Neural cell (in vitro differentiated cells): ENCODE measurements at regions not wholly inside any gene's neighbourhood (a gene's known extent, or its start where the extent isn't known, plus 50 kb on each side); places are given as distances from the start of the nearest gene placed in this dataset.

ENCODE experiments used
- H2AFZ ChIP-seq: fragments of 200-600, 300-800 bp; sonication (generic), shearing (Covaris generic); 2 replicates; pipeline ENCODE4 v1.6.0; 2014; ENCODE audit warnings: low read depth, mild to moderate bottlenecking, antibody characterized with exemption, low read length, moderate library complexity
- H3F3A ChIP-seq: fragments of 200-600 bp; shearing (Covaris generic); 2 replicates; pipeline ENCODE4 v1.6.1; 2016; ENCODE audit warnings: mild to moderate bottlenecking, moderate library complexity, mixed read lengths, antibody characterized with exemption, low read length; ENCODE audit not compliant: insufficient read depth, poor library complexity, severe bottlenecking
- H3K27ac ChIP-seq: fragments of 200-600, 300-800 bp; sonication (generic), shearing (Covaris generic); 2 replicates; pipeline ENCODE4 v1.5.1; 2014; ENCODE audit warnings: mild to moderate bottlenecking, low read length, moderate library complexity
- H3K27me3 ChIP-seq: fragments of 300-800, 200-600 bp; sonication (generic), shearing (Covaris generic); 2 replicates; pipeline ENCODE4 v1.6.0; 2014; ENCODE audit warnings: mild to moderate bottlenecking, low read depth, low read length, moderate library complexity; ENCODE audit not compliant: insufficient read depth
- H3K36me3 ChIP-seq: fragments of 300-800, 200-600 bp; sonication (generic), shearing (Covaris generic); 2 replicates; pipeline ENCODE4 v1.5.1; 2014; ENCODE audit warnings: mild to moderate bottlenecking, antibody characterized with exemption, low read length, moderate library complexity; ENCODE audit not compliant: insufficient read depth
- H3K4me2 ChIP-seq: fragments of 300-800, 200-600 bp; sonication (generic), shearing (Covaris generic); 2 replicates; pipeline ENCODE4 v1.6.0; 2014; ENCODE audit warnings: mild to moderate bottlenecking, low read length
- H3K4me3 ChIP-seq: fragments of 300-800, 200-600 bp; sonication (generic), shearing (Covaris generic); 2 replicates; pipeline ENCODE4 v1.5.1; 2014; ENCODE audit warnings: mild to moderate bottlenecking, low read length, moderate library complexity
- H3K79me2 ChIP-seq: fragments of 200-600 bp; shearing (Covaris generic); replicated peaks from 2 replicates; pipeline ENCODE4 v1.6.0; 2014; ENCODE audit warnings: mild to moderate bottlenecking, low read length, moderate library complexity; ENCODE audit not compliant: insufficient read depth
- H3K9ac ChIP-seq: fragments of 300-800, 200-600 bp; sonication (generic), shearing (Covaris generic); 2 replicates; pipeline ENCODE4 v1.6.1; 2016; ENCODE audit warnings: mild to moderate bottlenecking, low read length, mixed read lengths
- H3K9me2 ChIP-seq: fragments of 200-600 bp; shearing (Covaris generic); 2 replicates; pipeline ENCODE4 v1.6.1; 2016; ENCODE audit warnings: mild to moderate bottlenecking, low read length, mixed read lengths; ENCODE audit not compliant: insufficient read depth
- H3K9me3 ChIP-seq: fragments of 200-600, 300-800 bp; sonication (generic), shearing (Covaris generic); 2 replicates; pipeline ENCODE4 v1.6.1; 2016; ENCODE audit warnings: mild to moderate bottlenecking, mixed run types, low read length, moderate library complexity, mixed read lengths
- H4K20me1 ChIP-seq: fragments of 200-600 bp; shearing (Covaris generic); 2 replicates; pipeline ENCODE4 v1.6.1; 2016; ENCODE audit warnings: mild to moderate bottlenecking, mixed run types; ENCODE audit not compliant: insufficient read depth
- EP300 ChIP-seq: fragments of 450-650 bp; conservative IDR thresholded peaks from 2 replicates; pipeline ENCODE4 v1.6.1; 2014; ENCODE audit warnings: antibody characterized with exemption, mild to moderate bottlenecking, moderate library complexity; ENCODE audit not compliant: poor library complexity, severe bottlenecking
- EZH2 ChIP-seq: fragments of 200-600, 300-800 bp; shearing (Covaris generic), sonication (generic); IDR thresholded peaks from 2 replicates; pipeline ENCODE4 v1.6.1; 2014; ENCODE audit warnings: antibody characterized with exemption, low read length, borderline replicate concordance, mild to moderate bottlenecking; ENCODE audit not compliant: insufficient read depth, poor library complexity, severe bottlenecking
- MXI1 ChIP-seq: fragments of 450-650 bp; conservative IDR thresholded peaks from 2 replicates; pipeline ENCODE4 v1.6.1; 2014; ENCODE audit warnings: antibody characterized with exemption, mild to moderate bottlenecking; ENCODE audit not compliant: poor library complexity, severe bottlenecking
- POLR2AphosphoS5 ChIP-seq: IDR thresholded peaks from 2 replicates; pipeline ENCODE4 v1.6.1; 2012
- RAD21 ChIP-seq: fragments of 450-650 bp; conservative IDR thresholded peaks from 2 replicates; pipeline ENCODE4 v1.6.1; 2014; ENCODE audit warnings: antibody characterized with exemption, mild to moderate bottlenecking, moderate library complexity
- SMC3 ChIP-seq: fragments of 450-650 bp; conservative IDR thresholded peaks from 2 replicates; pipeline ENCODE4 v1.6.1; 2014; ENCODE audit warnings: antibody characterized with exemption, mild to moderate bottlenecking, moderate library complexity; ENCODE audit not compliant: poor library complexity
- TAF1 ChIP-seq: IDR thresholded peaks from 2 replicates; pipeline ENCODE4 v1.6.1; 2012; ENCODE audit warnings: low read depth
- TF ChIP-seq, protein P1 (sequence below): fragments of 450-650 bp; IDR thresholded peaks from 2 replicates; pipeline ENCODE4 v1.5.1; 2014; ENCODE audit warnings: antibody characterized with exemption, mild to moderate bottlenecking, moderate library complexity; ENCODE audit not compliant: poor library complexity, severe bottlenecking
- TF ChIP-seq, protein P2 (sequence below): IDR thresholded peaks from 2 replicates; pipeline ENCODE4 v1.6.1; 2012; ENCODE audit warnings: borderline replicate concordance

DNA sequence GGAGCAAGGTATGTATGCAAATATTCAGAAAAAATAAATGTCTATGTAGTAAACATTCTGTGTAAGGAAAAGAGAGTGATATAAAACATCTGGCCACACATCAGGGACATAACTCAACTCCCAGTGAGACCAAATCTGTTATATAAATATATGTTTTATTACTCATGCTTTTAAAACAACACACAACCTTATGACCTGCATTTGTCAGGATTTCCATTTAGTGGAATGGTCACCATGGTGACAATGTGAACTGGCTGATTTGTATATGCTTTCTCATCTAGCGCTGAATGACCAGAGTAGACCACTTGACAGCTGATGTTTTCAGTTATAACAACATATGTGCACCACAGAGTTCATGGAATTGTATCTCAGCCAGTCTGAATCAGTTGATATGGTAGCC lies 551.7 kb downstream of the HTR7 start:
- TF ChIP-seq POLR2AphosphoS5 (no peak), EP300 (no peak), EZH2 (no peak), MXI1 (no peak), TAF1 (no peak), RAD21 (no peak), SMC3 (no peak)
- TF ChIP-seq, protein P1, sequence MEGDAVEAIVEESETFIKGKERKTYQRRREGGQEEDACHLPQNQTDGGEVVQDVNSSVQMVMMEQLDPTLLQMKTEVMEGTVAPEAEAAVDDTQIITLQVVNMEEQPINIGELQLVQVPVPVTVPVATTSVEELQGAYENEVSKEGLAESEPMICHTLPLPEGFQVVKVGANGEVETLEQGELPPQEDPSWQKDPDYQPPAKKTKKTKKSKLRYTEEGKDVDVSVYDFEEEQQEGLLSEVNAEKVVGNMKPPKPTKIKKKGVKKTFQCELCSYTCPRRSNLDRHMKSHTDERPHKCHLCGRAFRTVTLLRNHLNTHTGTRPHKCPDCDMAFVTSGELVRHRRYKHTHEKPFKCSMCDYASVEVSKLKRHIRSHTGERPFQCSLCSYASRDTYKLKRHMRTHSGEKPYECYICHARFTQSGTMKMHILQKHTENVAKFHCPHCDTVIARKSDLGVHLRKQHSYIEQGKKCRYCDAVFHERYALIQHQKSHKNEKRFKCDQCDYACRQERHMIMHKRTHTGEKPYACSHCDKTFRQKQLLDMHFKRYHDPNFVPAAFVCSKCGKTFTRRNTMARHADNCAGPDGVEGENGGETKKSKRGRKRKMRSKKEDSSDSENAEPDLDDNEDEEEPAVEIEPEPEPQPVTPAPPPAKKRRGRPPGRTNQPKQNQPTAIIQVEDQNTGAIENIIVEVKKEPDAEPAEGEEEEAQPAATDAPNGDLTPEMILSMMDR: no peak
- TF ChIP-seq, protein P2, sequence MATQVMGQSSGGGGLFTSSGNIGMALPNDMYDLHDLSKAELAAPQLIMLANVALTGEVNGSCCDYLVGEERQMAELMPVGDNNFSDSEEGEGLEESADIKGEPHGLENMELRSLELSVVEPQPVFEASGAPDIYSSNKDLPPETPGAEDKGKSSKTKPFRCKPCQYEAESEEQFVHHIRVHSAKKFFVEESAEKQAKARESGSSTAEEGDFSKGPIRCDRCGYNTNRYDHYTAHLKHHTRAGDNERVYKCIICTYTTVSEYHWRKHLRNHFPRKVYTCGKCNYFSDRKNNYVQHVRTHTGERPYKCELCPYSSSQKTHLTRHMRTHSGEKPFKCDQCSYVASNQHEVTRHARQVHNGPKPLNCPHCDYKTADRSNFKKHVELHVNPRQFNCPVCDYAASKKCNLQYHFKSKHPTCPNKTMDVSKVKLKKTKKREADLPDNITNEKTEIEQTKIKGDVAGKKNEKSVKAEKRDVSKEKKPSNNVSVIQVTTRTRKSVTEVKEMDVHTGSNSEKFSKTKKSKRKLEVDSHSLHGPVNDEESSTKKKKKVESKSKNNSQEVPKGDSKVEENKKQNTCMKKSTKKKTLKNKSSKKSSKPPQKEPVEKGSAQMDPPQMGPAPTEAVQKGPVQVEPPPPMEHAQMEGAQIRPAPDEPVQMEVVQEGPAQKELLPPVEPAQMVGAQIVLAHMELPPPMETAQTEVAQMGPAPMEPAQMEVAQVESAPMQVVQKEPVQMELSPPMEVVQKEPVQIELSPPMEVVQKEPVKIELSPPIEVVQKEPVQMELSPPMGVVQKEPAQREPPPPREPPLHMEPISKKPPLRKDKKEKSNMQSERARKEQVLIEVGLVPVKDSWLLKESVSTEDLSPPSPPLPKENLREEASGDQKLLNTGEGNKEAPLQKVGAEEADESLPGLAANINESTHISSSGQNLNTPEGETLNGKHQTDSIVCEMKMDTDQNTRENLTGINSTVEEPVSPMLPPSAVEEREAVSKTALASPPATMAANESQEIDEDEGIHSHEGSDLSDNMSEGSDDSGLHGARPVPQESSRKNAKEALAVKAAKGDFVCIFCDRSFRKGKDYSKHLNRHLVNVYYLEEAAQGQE: no peak
- Histone ChIP-seq H3F3A (no peaks in the 10 kb centered on the region), H3K27ac (no peak overlapping the region), H3K4me2 (no peak overlapping the region), H2AFZ (no peak overlapping the region), H3K9me3 (no peaks in the 10 kb centered on the region), H3K36me3 (no peaks in the 10 kb centered on the region), H3K9ac (no peak overlapping the region), H4K20me1 (no peaks in the 10 kb centered on the region), H3K9me2 (no peaks in the 10 kb centered on the region), H3K79me2 (no peaks in the 10 kb centered on the region), H3K27me3 (no peaks in the 10 kb centered on the region), H3K4me3 (no peak overlapping the region)

DNA sequence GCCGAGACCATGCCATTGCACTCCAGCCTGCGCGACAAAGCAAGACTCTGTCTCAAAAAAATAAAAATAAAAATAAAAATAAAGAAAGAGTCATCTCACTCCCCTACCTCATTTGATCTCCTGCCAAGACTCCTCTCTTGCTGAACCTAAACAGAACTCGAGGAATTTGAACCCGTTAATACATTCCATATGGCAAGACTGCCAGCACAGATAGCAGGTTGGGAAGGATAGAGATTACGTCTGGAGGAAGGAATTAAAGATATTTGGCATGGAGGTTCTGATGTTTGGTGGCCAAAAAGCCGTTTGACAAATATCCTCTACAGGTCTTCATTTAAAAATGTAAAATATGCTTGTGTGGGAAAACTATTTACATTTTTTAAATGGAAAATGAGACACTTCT lies 549.6 kb downstream of the HTR7 start:
- Histone ChIP-seq H3K79me2 (no peaks in the 10 kb centered on the region), H3K27me3 (no peaks in the 10 kb centered on the region), H3K9me2 (no peaks in the 10 kb centered on the region), H3F3A (no peaks in the 10 kb centered on the region), H3K4me3 (no peak overlapping the region), H3K9me3 (no peaks in the 10 kb centered on the region), H3K4me2 (no peak overlapping the region), H3K27ac (no peak overlapping the region), H4K20me1 (no peaks in the 10 kb centered on the region), H2AFZ (no peak overlapping the region), H3K9ac (no peak overlapping the region), H3K36me3 (no peaks in the 10 kb centered on the region)
- TF ChIP-seq TAF1 (no peak), SMC3 (no peak), RAD21 (no peak), POLR2AphosphoS5 (no peak), EP300 (no peak), EZH2 (no peak), MXI1 (no peak)
- TF ChIP-seq, protein P2: no peak
- TF ChIP-seq, protein P1: no peak
